Esophagus muscularis mucosa (tissue), 4 donors: ENCODE measurements at regions not wholly inside any gene's neighbourhood (a gene's known extent, or its start where the extent isn't known, plus 50 kb on each side); places are given as distances from the start of the nearest gene placed in this dataset.

Experiments used
- CTCF ChIP-seq, 3 experiments: fragments of 200-600 bp in 2 of 3; fragments of 450-650 bp in 1 of 3; sonication (generic) in 2 of 3; IDR thresholded peaks; one replicate each; pipeline ENCODE4 v1.5.1; 2017 to 2019; ENCODE audit warnings: antibody characterized with exemption in 3 of 3, mild to moderate bottlenecking in 2 of 3, moderate library complexity in 1 of 3
- EP300 ChIP-seq: sonication (generic); formaldehyde crosslinking; IDR thresholded peaks from one replicate; pipeline ENCODE4 v1.6.1; 2017; ENCODE audit warnings: antibody characterized with exemption
- POLR2A ChIP-seq: fragments of 450-650 bp; IDR thresholded peaks from one replicate; pipeline ENCODE4 v1.6.1; 2017; ENCODE audit warnings: antibody characterized with exemption, moderate library complexity, mild to moderate bottlenecking, low read depth
- POLR2AphosphoS5 ChIP-seq, 2 donors: sonication (generic); formaldehyde crosslinking; IDR thresholded peaks; one replicate each; pipeline ENCODE4 v1.6.1; 2017; ENCODE audit warnings: antibody characterized with exemption in 2 of 2

GRCh38 chr13:87280139-87280538, 391.0 kb upstream of the SLITRK5 start:
- TF ChIP-seq POLR2A, result no peak
- TF ChIP-seq CTCF (IDR thresholded peaks at IDR 0.05), result no peak
- no peak for TF ChIP-seq EP300
- TF ChIP-seq POLR2AphosphoS5 (IDR thresholded peaks at IDR 0.05), result no peak
